Activated CD8-positive, alpha-beta T cell treated with anti-CD3 and anti-CD28 coated beads, Interleukin-2, amount 10 ng/mL, durations not matched to agents 7 days and 5 days (primary cell): ENCODE measurements at regions not wholly inside any gene's neighbourhood (a gene's known extent, or its start where the extent isn't known, plus 50 kb on each side); places are given as distances from the start of the nearest gene placed in this dataset.
"Not testable (repeated sequence)": the region's sequence is repeated elsewhere in the genome, so short reads cannot be mapped to it uniquely, and the experiment has no call there.

Experiments
- ATAC-seq: fragments of 150-1000 bp; cut with Tn5 transposase; one replicate; pipeline ENCODE4 v1.10.0; 2021; ENCODE audit warnings: moderate library complexity
- CTCF ChIA-PET: fragments of 350-600 bp; sonication (Branson Sonifier 250); formaldehyde crosslinking; loops from one replicate; lab custom pipeline; 2021; ENCODE audit warnings: antibody characterized with exemption; lab: Charles Lee
- POLR2A ChIA-PET: fragments of 350-600 bp; sonication (Branson Sonifier 250); formaldehyde crosslinking; loops from one replicate; lab custom pipeline; 2021; ENCODE audit warnings: antibody characterized with exemption; lab: Charles Lee
- DNase-seq: peaks from one replicate; pipeline ENCODE4 v3.0.0-alpha.2; 2020
- H3K27ac Mint-ChIP-seq: one replicate; pipeline ENCODE4 v1.8.0; 2021; ENCODE audit warnings: mild to moderate bottlenecking, mixed read lengths
- H3K27me3 Mint-ChIP-seq: one replicate; pipeline ENCODE4 v1.8.0; 2021; ENCODE audit warnings: low read depth, mixed read lengths
- H3K36me3 Mint-ChIP-seq: one replicate; pipeline ENCODE4 v1.8.0; 2021; ENCODE audit warnings: low read depth, mixed read lengths
- H3K4me1 Mint-ChIP-seq: one replicate; pipeline ENCODE4 v1.8.0; 2021; ENCODE audit warnings: low read depth, mixed read lengths
- H3K4me3 Mint-ChIP-seq: one replicate; pipeline ENCODE4 v1.8.0; 2021; ENCODE audit warnings: mild to moderate bottlenecking, mixed read lengths
- H3K9me3 Mint-ChIP-seq: one replicate; pipeline ENCODE4 v1.8.0; 2022; ENCODE audit warnings: mixed read lengths; ENCODE audit not compliant: insufficient read depth

DNA sequence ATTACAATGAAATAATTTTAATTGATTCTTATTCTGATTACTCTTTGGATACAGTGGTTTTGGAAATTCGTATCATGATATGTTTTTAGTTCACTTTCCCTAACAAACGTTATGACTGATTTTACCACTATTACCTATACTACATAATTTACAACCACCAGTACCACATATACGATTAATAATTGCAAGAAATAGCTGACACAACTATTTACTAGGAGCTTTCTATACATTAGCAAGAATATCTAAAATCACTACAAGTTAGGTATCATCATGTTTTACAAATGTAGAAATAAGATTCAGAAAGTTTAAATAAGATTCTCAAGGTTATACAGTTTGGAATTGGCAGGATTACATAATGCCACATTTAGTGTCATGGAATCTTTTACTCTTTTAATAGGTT is 1401.1 kb upstream of the RAG2 start:
- Mint-ChIP-seq H3K4me1 (no peaks in the 10 kb centered on the region), H3K36me3 (no peaks in the 10 kb centered on the region), H3K27me3 (no peaks in the 10 kb centered on the region), H3K4me3 (no peak overlapping the region), H3K27ac (no peak overlapping the region), H3K9me3 (peaks cover 4% of the 10 kb centered on the region)
- ChIA-PET POLR2A (no interaction called here), CTCF (no interaction called here)
- DNase-seq: no peak
- no peak for ATAC-seq

DNA sequence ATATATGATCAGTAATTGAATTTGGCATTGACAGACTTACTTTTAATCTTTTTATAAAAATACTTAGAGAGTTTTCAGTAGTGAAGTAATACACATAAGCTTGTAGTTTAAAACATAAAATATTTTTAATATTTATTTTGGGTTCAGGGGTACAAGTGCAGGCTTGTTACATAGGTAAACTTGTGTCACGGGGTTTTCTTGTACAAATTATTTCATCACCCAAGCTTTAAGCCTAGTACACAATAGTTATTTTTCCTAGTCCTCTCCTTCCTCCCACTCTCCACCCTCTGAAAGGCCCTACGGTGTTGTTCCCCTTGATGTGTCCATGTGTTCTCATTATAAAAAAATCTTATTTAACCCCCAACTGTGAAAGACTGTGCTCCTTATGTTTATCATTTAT is 1397.8 kb upstream of the RAG2 start:
- peaks cover 1% of the 10 kb centered on the region for H3K9me3 Mint-ChIP-seq
- no peaks in the 10 kb centered on the region for H3K4me1 Mint-ChIP-seq
- no peaks in the 10 kb centered on the region for H3K27me3 Mint-ChIP-seq
- H3K4me3 Mint-ChIP-seq: no peak overlapping the region
- POLR2A ChIA-PET: no interaction called here
- DNase-seq (no peak), ATAC-seq (no peak)
- no peak overlapping the region for H3K27ac Mint-ChIP-seq
- no peaks in the 10 kb centered on the region for H3K36me3 Mint-ChIP-seq
- CTCF ChIA-PET: no interaction called here

DNA sequence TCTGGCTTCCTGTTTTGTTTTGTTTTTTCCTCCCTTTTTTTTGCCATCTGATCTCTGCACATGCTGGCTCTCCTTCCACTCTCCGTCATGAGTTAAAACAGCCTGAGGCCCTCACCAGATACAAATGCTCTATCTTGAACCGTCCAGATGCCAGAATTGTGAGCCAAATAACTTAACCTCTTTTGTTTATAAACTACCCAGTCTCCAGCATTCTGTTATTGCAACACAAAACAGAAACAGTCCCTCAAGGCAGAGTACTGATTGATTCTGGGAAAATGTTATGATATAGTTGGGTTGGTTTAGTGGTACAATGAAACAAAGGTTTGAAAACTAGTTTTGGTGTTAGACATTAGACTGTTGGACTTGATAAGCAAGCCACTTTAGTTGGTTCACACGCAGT is 1390.0 kb upstream of the RAG2 start:
- H3K9me3 Mint-ChIP-seq: peaks cover 13% of the 10 kb centered on the region
- DNase-seq (no peak), ATAC-seq (no peak)
- ChIA-PET POLR2A (no interaction called here), CTCF (no interaction called here)
- no peaks in the 10 kb centered on the region for H3K27me3 Mint-ChIP-seq
- no peak overlapping the region for H3K4me3 Mint-ChIP-seq
- no peak overlapping the region for H3K27ac Mint-ChIP-seq
- no peaks in the 10 kb centered on the region for H3K36me3 Mint-ChIP-seq
- H3K4me1 Mint-ChIP-seq: no peaks in the 10 kb centered on the region

DNA sequence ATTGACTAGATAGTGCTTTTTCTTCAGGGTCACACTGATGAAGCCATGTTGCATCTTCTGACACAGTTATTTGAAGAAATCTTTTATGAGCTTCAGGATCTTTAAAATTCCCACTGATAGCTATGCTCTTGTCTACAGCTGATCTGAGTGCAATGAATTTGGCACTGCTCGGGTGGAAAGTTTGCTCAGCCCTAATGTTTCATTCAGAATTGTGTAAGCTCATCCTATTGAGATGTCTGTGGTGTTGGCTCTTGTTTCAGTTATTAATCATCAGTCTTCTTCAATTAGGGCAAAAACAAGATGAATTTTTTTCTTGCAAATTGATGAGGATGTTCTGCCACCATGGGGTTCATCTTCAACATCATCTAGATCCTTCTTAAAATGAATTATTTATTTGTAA is 1387.0 kb upstream of the RAG2 start:
- Mint-ChIP-seq H3K9me3 (peaks cover 10% of the 10 kb centered on the region), H3K27me3 (no peaks in the 10 kb centered on the region), H3K4me3 (no peak overlapping the region), H3K4me1 (no peaks in the 10 kb centered on the region), H3K27ac (no peak overlapping the region), H3K36me3 (no peaks in the 10 kb centered on the region)
- DNase-seq: no peak
- ChIA-PET POLR2A (no interaction called here), CTCF (no interaction called here)
- no peak for ATAC-seq

DNA sequence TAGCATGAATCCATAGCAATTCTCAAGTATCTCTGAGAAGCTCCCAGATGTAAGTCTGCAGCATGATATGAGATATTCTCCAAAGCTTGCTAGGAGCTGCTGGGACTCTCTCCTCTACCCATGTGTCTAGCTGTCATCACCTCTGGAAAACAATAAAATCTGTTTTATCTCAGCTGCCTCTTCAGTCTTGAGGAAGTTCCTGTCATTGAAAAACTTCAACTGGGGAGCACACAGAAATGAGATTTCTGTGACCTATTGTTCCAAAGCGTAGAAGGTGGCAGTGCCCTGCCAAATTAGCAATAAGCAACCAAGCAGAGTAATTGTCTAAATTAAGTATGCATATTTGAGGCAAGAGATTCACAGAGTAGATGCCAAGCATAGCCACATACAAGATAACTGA is 1380.6 kb upstream of the RAG2 start:
- ATAC-seq: no peak
- Mint-ChIP-seq H3K4me1 (no peaks in the 10 kb centered on the region), H3K4me3 (no peak overlapping the region), H3K27me3 (no peaks in the 10 kb centered on the region), H3K9me3 (peaks cover 12% of the 10 kb centered on the region), H3K36me3 (no peaks in the 10 kb centered on the region), H3K27ac (no peak overlapping the region)
- ChIA-PET CTCF (no interaction called here), POLR2A (no interaction called here)
- no peak for DNase-seq

DNA sequence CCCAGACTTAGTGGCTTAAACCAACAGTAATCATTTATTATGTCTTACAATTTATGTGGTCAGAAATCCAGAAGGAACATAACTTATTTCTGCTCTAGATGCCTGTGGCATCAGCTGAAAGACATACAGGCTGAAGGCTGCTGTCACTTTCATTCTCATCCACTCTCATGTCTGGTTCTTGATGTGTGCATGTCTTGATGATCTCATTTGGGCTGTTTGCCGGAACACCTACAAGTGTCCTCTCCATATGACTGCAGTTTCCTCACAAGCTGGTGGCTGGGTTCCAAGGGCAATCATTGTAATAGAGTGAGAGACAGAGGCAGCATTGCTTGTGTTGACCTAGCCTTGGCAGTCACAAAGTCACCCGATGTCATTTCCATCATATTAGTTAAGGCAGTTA is 1375.9 kb upstream of the RAG2 start:
- no peak for ATAC-seq
- ChIA-PET POLR2A (no interaction called here), CTCF (no interaction called here)

DNA sequence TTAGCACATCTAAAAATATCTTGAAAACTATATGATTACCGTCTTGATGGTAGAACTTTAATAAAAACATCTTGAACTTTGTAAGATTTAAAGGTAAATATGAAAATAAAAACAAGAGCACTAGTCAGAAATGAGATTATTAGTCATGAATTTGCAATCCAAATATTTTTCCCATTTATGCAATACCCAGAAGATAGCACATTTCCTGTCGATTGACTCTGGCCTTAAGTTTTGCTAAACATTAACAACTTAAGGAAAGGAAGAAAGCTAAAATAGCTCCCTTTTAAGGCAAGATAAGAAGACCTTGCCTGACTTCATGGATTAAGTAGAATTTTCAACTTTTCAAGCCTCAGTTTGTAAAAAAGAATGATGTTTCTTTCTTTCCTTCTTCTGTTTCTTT is 1374.7 kb upstream of the RAG2 start:
- H3K4me1 Mint-ChIP-seq: no peaks in the 10 kb centered on the region
- no peak overlapping the region for H3K27ac Mint-ChIP-seq
- CTCF ChIA-PET: no interaction called here
- DNase-seq (no peak), ATAC-seq (no peak)
- POLR2A ChIA-PET: no interaction called here
- peaks cover 18% of the 10 kb centered on the region for H3K9me3 Mint-ChIP-seq
- H3K36me3 Mint-ChIP-seq: no peaks in the 10 kb centered on the region
- H3K27me3 Mint-ChIP-seq: no peaks in the 10 kb centered on the region
- no peak overlapping the region for H3K4me3 Mint-ChIP-seq

More for the DNA sequence above, 1375.9 kb upstream of the RAG2 start:
- Mint-ChIP-seq H3K27ac (no peak overlapping the region), H3K4me1 (no peaks in the 10 kb centered on the region), H3K27me3 (no peaks in the 10 kb centered on the region), H3K9me3 (peaks cover 14% of the 10 kb centered on the region), H3K4me3 (no peak overlapping the region), H3K36me3 (no peaks in the 10 kb centered on the region)
- no peak for DNase-seq

DNA sequence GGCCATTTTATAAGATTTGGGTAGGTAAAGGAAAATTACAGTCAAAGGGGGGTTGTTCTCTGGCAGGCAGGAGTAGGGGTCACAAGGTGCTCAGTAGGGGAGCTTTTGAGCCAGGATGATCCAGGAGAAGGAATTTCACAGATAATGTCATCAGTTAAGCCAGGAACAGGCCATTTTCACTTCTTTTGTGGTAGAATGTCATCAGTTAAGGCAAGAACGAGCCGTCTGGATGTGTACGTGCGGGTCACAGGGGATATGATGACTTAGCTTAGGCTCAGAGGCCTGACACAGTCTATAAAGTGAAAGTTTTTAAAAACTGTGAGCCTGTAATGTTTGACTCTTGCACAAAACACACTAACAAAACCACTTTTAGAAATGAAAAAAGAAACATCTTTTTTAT is 1371.3 kb upstream of the RAG2 start:
- H3K27ac Mint-ChIP-seq, ATAC-seq, H3K36me3 Mint-ChIP-seq, H3K4me1 Mint-ChIP-seq, H3K4me3 Mint-ChIP-seq, CTCF ChIA-PET, DNase-seq, H3K27me3 Mint-ChIP-seq, POLR2A ChIA-PET: not testable (repeated sequence)
- H3K9me3 Mint-ChIP-seq: peaks cover 15% of the 10 kb centered on the region

DNA sequence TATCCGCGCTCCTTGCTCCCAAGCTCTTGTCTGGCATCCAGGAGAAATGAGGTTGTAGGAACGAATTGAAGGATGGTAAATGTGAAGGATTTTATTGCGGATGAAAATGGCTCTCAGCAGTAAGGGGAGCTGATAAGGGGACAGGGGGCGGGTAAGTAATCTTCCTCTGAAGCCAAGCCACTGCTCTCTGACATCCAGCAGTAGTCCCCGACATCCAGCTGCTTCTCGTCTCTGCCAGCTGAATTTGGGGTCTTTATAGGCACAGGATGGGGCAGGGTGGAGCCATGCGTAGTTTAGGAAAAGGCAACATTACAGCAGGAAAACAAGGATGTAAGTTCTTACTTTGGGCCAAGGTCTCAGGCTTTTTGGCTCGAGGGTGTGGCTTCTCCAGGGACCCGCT is 1370.1 kb upstream of the RAG2 start:
- Mint-ChIP-seq H3K4me3 (no peak overlapping the region), H3K27ac (no peak overlapping the region), H3K9me3 (peaks cover 15% of the 10 kb centered on the region), H3K36me3 (no peaks in the 10 kb centered on the region), H3K27me3 (no peaks in the 10 kb centered on the region), H3K4me1 (no peaks in the 10 kb centered on the region)
- ATAC-seq (no peak), DNase-seq (no peak)
- ChIA-PET POLR2A (no interaction called here), CTCF (no interaction called here)

DNA sequence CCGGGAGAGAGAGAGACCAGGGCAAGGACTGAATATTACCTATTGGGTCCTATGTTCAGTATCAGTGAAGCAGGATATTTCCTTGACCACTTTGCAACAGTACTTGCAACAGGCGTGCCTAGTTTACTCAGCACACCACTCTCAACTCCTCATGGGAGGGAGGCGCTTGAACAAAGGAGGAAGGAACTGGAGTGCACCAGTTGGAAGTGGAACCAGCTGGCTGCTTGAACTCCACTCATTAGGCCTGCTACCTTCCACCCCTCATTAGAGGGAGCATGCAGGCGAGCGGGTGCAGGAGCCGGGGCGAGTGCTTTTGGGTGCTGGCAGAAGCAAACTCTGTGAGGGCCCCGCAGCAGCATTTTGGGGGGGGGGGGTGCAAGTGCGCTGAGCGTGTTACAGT is 1369.6 kb upstream of the RAG2 start:
- H3K4me3 Mint-ChIP-seq: no peak overlapping the region
- no peak for DNase-seq
- H3K4me1 Mint-ChIP-seq: no peaks in the 10 kb centered on the region
- H3K36me3 Mint-ChIP-seq: no peaks in the 10 kb centered on the region
- ChIA-PET CTCF (no interaction called here), POLR2A (no interaction called here)
- H3K27me3 Mint-ChIP-seq: no peaks in the 10 kb centered on the region
- no peak for ATAC-seq
- peaks cover 15% of the 10 kb centered on the region for H3K9me3 Mint-ChIP-seq
- H3K27ac Mint-ChIP-seq: no peak overlapping the region

DNA sequence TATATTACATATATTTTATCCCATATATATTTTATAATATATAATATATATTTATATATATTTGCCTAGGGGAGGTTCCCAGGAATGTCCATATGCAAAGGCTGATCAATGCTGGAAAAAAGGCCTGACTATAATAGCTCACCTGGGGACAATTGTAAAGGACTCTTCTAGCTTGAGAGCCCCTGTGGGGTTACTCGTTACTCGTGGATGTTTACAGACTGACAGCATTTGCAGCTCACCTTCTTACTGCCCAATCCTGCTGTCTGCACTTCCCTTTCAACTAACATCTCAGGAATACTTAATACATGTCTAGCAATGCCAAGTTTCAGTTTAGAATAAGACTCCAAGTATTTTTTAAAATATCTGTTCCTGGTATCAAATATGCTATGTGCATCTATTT is 1365.4 kb upstream of the RAG2 start:
- DNase-seq (no peak), ATAC-seq (no peak)
- Mint-ChIP-seq H3K4me3 (no peak overlapping the region), H3K27ac (no peak overlapping the region), H3K4me1 (no peaks in the 10 kb centered on the region), H3K9me3 (peaks cover 9% of the 10 kb centered on the region), H3K36me3 (no peaks in the 10 kb centered on the region), H3K27me3 (no peaks in the 10 kb centered on the region)
- POLR2A ChIA-PET: no interaction called here
- CTCF ChIA-PET: no interaction called here

DNA sequence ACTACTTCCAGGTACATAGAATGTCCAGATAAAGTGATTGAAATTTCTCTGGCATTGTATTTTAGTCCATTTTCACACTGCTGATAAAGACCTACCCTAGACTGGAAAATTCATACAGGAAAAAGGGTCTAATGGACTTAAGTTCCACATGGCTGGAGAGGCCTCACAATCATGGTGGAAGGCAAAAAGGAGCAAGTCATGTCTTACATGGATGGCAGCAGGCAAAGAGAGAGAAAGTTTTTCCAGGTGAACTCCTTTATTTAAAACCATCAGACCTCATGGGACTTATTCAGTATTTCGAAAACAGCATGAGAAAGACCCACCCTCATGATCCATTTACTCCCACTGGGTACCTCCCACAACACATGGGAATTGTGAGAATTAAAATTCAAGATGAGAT is 1359.7 kb upstream of the RAG2 start:
- Mint-ChIP-seq H3K27me3 (no peaks in the 10 kb centered on the region), H3K4me3 (no peak overlapping the region), H3K36me3 (no peaks in the 10 kb centered on the region), H3K4me1 (no peaks in the 10 kb centered on the region), H3K9me3 (peaks cover 15% of the 10 kb centered on the region), H3K27ac (no peak overlapping the region)
- ATAC-seq (no peak), DNase-seq (no peak)
- CTCF ChIA-PET: no interaction called here
- POLR2A ChIA-PET: no interaction called here

DNA sequence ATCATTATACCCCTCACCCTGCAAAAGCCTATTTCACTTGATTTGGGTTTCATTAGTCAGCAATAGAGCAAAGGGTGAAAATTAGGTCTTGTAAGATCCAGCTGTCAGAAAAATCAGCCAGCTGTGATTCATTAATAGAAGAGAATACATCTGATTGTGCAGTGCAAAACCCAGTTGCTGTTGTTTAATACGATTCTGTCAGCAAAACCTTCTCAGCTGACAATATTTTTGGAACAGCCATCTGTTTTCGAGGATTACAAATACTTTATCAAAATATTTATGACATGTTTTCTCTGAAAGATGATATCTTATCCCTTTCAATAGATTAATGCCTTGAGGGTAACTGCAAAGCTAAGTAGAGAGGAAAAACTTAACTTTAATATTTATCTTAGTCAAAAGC is 1354.0 kb upstream of the RAG2 start:
- ChIA-PET CTCF (no interaction called here), POLR2A (no interaction called here)
- Mint-ChIP-seq H3K27me3 (no peaks in the 10 kb centered on the region), H3K27ac (no peak overlapping the region), H3K9me3 (peaks cover 6% of the 10 kb centered on the region), H3K4me1 (no peaks in the 10 kb centered on the region), H3K36me3 (no peaks in the 10 kb centered on the region), H3K4me3 (no peak overlapping the region)
- no peak for DNase-seq
- ATAC-seq: no peak
